HG03460 (cell line): ENCODE measurements at regions not wholly inside any gene's neighbourhood (a gene's known extent, or its start where the extent isn't known, plus 50 kb on each side); places are given as distances from the start of the nearest gene placed in this dataset.

Source experiments
- ATAC-seq: cut with Tn5 transposase; IDR thresholded peaks from one replicate; pipeline ENCODE4 v1.9.1; 2021; ENCODE audit not compliant: unreplicated experiment

DNA sequence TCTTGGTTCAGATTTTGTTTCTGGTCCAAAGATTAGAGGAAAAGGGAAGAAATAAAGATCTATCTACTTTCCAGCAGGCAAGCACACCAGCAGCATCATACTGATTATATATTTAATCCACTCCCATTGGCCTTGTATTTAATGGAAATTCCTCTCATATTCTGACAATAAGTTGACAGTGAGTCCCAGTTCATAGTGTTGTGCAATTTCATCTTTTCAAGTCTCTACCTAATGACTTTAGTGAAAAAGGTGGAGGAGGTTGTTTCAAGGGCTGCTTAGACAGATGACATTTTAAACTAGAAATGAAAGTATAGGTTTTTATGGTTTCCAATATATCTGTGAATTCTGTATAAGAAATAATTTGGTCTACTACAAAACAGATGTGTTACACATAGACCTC lies 298.6 kb downstream of the PABPC4L start:
- ATAC-seq = no peak

GRCh38 chr4:133891011-133891410 lies 310.6 kb downstream of the PABPC4L start:
- no peak for ATAC-seq

GRCh38 chr4:133887723-133888122 lies 313.9 kb downstream of the PABPC4L start:
- ATAC-seq = no peak

GRCh38 chr4:133869486-133869885 lies 332.1 kb downstream of the PABPC4L start:
- ATAC-seq = no peak

GRCh38 chr4:133868856-133869255 lies 332.7 kb downstream of the PABPC4L start:
- ATAC-seq = no peak

- ATAC-seq = no peak
These were observed 335.3 kb downstream of the PABPC4L start for GRCh38 chr4:133866328-133866699.

GRCh38 chr4:133865612-133866327 lies 335.8 kb downstream of the PABPC4L start:
- no peak for ATAC-seq

DNA sequence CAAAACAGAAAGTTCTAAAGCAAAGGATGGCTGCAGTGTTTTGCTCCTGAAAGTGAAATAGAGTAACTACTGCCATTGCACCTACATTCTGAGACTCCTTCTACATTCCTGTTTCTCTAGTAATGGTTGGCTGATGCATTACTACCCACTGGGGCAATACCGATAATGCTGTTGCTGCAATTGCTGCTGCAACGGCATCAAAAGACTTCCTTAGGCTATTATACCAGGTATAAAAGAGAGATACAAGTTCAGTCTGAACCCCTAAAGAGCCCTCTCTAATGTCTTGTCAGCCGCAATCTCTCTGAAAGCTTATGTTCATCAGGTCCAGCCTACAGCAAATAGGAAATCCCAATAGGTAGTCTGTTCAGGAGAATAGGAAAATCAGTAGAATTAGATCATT lies 338.4 kb downstream of the PABPC4L start:
- ATAC-seq = no peak

- ATAC-seq = no peak
These were observed 344.7 kb downstream of the PABPC4L start for GRCh38 chr4:133856731-133857355.

DNA sequence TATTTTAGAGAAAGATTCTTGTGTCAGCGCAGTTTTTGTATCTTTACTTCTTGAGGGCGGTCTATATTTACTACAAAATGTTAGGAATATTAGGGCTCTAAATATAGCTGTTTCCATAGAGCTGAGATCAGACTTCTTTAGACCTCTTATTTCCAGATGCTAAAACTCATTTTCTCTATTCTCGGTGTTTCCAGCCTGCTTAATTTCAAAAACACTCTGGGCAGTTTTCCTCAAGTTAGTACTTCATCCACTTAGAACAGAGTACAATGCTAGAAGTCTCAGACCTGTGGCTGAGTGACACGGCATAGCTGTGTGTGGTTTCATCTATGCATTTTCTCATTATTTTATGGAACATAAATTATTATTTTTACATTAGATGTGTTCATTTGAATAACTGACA lies 346.6 kb downstream of the PABPC4L start:
- ATAC-seq = no peak

GRCh38 chr4:133839326-133839725 lies 362.3 kb downstream of the PABPC4L start:
- no peak for ATAC-seq

DNA sequence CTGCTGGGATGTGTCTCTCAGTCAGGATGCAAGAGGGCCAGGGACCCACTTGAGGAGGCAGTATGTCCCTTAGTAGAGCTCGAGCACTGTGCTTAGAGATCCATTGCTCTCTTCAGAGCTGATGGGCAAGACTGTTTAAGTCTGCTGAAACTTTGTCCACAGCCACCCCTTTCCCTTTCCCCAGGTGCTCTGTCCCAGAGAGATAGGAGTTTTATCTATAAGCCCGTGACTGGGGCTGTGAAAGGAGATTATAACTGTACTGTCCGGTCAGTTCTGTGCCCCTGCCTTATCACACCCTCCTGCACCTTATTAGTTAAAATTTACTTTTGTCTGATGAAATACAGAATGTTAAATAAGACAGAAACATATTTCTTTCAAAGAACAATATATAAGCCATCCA lies 378.4 kb downstream of the PABPC4L start:
- no peak for ATAC-seq

GRCh38 chr4:133812954-133813353 lies 388.6 kb downstream of the PABPC4L start:
- ATAC-seq = no peak

GRCh38 chr4:133812236-133812635 lies 389.4 kb downstream of the PABPC4L start:
- no peak for ATAC-seq

GRCh38 chr4:133808151-133808550 lies 393.4 kb downstream of the PABPC4L start:
- no peak for ATAC-seq

DNA sequence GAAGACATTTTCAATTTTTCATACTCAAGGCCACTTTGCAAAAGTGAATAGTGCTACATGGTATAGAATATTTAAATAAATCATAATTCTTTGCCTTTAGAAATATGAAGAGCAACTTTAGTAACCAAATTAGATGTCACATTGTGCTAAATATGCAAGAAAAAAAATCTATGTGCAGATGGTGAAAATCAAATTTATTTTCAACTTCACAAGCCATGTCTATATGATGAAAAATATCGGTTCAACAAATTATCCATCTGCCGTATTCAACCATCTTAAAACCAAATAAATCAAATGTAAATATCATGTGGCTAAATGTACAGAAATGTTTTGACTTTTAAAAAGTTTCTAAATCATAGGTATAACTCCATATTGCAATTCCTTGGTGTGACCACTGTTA lies 398.2 kb downstream of the PABPC4L start:
- ATAC-seq = no peak

- ATAC-seq = no peak
These were observed 399.0 kb downstream of the PABPC4L start for GRCh38 chr4:133802359-133803140.

GRCh38 chr4:133801883-133802282 lies 399.7 kb downstream of the PABPC4L start:
- no peak for ATAC-seq

DNA sequence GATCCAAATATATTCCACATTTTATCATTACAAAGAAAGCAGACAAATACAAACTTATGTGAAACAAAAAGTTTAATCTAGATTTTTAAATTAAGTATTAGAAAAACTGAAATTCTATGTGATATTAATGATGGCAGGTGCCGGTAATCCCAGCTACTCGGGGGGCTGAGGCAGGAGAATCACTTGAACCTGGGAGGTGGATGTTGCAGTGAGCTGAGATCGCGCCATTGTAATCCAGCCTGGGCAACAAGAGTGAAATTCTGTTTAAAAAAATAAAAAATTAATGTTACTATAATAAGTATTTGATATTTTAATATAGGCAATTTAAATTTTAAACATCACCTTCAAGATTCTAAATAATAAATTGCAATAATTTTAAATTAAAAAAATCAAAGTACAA lies 400.6 kb downstream of the PABPC4L start:
- no peak for ATAC-seq

DNA sequence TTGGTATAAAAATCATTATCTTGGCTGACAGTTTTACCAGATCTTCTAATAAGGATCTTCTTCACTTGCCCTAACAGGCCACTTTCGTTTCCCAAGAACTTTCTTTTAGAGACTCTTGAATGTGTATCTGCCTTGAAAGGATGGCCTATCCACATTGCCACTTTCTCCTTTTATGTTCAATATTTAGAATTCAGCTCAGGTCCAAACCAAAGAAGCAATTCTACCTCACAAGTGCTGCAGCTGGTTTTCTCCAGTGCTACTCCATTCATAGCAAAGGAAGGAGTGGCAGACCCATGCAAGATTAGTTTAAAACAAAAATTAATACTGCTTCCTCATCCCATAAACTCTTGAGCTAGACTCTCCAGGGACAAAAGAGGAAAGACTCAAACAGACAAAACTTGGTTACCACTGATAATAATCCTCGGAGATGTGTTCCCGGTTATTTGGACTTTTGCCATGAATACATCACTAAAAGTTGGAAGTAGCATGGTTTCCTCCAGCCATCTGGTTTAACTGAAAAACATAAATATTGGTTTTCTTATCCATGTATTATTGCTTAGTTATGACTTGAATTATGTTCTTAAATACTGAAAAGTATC lies 401.8 kb downstream of the PABPC4L start:
- no peak for ATAC-seq

DNA sequence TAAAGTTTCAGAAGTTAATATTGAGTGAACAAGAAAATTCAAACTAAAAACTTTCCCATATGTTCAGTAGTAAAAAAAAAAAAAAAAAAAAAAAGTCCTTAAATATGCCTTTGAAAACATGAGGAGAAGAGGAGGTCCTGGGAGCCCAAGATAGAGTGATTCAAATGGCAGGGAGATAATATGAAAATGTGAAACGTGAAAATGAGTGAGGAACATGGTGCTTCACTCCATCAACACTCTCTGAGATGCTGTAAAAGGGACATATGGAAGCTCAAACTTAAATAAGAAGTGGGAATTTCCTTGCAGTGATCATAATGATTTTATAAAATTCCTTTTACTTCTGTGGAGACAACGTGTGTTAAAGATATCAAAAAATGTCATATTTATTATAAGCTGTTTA lies 423.9 kb downstream of the PABPC4L start:
- no peak for ATAC-seq

DNA sequence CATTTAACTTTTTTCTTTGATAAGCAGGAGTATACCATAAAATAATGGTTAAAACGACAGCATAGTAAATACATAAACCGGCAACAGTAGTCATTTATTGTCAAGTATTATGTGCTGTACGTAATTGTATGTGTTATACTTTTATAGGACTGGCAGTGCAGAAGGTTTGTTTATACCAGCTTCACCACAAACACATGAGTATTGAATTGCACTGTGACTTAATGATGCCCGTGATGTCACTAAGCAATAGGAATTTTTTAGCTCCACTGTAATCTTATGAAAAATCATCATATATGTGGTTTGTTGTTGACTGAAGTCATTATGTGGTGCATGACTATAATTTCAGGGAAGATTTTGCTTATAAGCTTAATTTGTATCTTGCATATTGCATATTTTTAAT lies 424.6 kb downstream of the PABPC4L start:
- no peak for ATAC-seq
